Ovary (tissue), 7 donors: ENCODE measurements at regions not wholly inside any gene's neighbourhood (a gene's known extent, or its start where the extent isn't known, plus 50 kb on each side); places are given as distances from the start of the nearest gene placed in this dataset.

Source experiments
- DNase-seq, 5 donors: peaks; one replicate each; pipeline ENCODE4 v3.0.0-alpha.2; 2019 to 2020
- H3K27ac ChIP-seq, 2 donors: fragments of 200-600 bp; one replicate each; pipeline versions ENCODE4 v1.5.1 to v1.8.0; 2019 to 2022
- H3K27me3 ChIP-seq: fragments of 200-600 bp; one replicate; pipeline ENCODE4 v1.8.0; 2022
- H3K36me3 ChIP-seq: fragments of 200-600 bp; sonication (generic); one replicate; pipeline ENCODE4 v1.5.1; 2019
- H3K4me1 ChIP-seq: one replicate; pipeline ENCODE4 v1.8.1; 2013; ENCODE audit warnings: mild to moderate bottlenecking, moderate library complexity; ENCODE audit not compliant: insufficient read depth
- H3K4me3 ChIP-seq: fragments of 200-600 bp; sonication (generic); one replicate; pipeline ENCODE4 v1.5.1; 2017
- H3K9me3 ChIP-seq, 2 donors: fragments of 200-600 bp in 1 of 2; sonication (generic) in 1 of 2; one replicate each; pipeline versions ENCODE4 v1.5.1 to v1.8.1; 2013 to 2019; ENCODE audit warnings: mild to moderate bottlenecking in 1 of 2, moderate library complexity in 1 of 2
- CTCF ChIP-seq, 3 donors: fragments of 450-650 bp in 2 of 3; fragments of 200-600 bp in 1 of 3; IDR thresholded peaks; one replicate each; pipeline versions ENCODE4 v1.5.1 to v1.8.0; 2016 to 2022; ENCODE audit warnings: antibody characterized with exemption in 3 of 3, mild to moderate bottlenecking in 1 of 3
- EP300 ChIP-seq: sonication (generic); formaldehyde crosslinking; IDR thresholded peaks from one replicate; pipeline ENCODE4 v1.6.1; 2017; ENCODE audit warnings: antibody characterized with exemption
- POLR2A ChIP-seq: fragments of 450-650 bp; IDR thresholded peaks from one replicate; pipeline ENCODE4 v1.6.1; 2017; ENCODE audit warnings: antibody characterized with exemption, mild to moderate bottlenecking, moderate library complexity
- WGBS, 3 donors: extraction: QIAGEN DNeasy Blood & Tissue Kit in 1 of 3; methylation state at CpG; one replicate each; pipeline versions ENCODE4 v1.1.5 to v1.1.7; 2013 to 2017; 5-methylcytosine and 5-hydroxymethylcytosine counted together
- intact Hi-C, 4 donors: fragments of 100-400 bp; cut with DNase I; formaldehyde crosslinking; loops; one replicate each; pipeline versions ENCODE4 v1.11.0 to v1.15.1; 2022 to 2023
- donor health status: DM: no; HTN: no; CAD: no; lungs with moderate emphysema.
- donor health status: DM: no; HTN: no; CAD: no.
- donor health status: Bipolar disorder and iron deficiency.
- donor health status: DM: no; HTN: no; CAD: no.
- donor health status: DM: yes; HTN: yes; CAD: no.

- intact Hi-C loops = no loop called here
- Histone ChIP-seq H3K4me1 (no peaks in the 10 kb centered on the region), H3K27me3 (no peaks in the 10 kb centered on the region), H3K4me3 (no peak overlapping the region), H3K9me3 (no peaks in the 10 kb centered on the region), H3K36me3 (no peaks in the 10 kb centered on the region), H3K27ac (no peak overlapping the region)
- 55 to 60% (median 59%) methylated on average over 4 of the region's 4 CpGs for WGBS, 3 donors
- TF ChIP-seq CTCF (IDR thresholded peaks at IDR 0.05) = no peak
- TF ChIP-seq EP300 = no peak
- DNase-seq = no peak
These were observed 188.3 kb downstream of the MIB1 start for GRCh38 chr18:21928925-21929324.

GRCh38 chr18:21930177-21930576 is 189.6 kb downstream of the MIB1 start:
- H3K36me3 ChIP-seq = no peaks in the 10 kb centered on the region
- no peaks in the 10 kb centered on the region for H3K9me3 ChIP-seq
- no peaks in the 10 kb centered on the region for H3K27me3 ChIP-seq
- WGBS, 3 donors = 59 to 66% (median 64%) methylated on average over 6 of the region's 6 CpGs
- no peak for DNase-seq
- TF ChIP-seq EP300 (no peak), CTCF (IDR thresholded peaks at IDR 0.05) (no peak), POLR2A (no peak)
- H3K4me3 ChIP-seq = no peak overlapping the region
- H3K4me1 ChIP-seq = no peaks in the 10 kb centered on the region
- H3K27ac ChIP-seq = no peak overlapping the region
- intact Hi-C loops = no loop called here

GRCh38 chr18:21933931-21934765 is 193.6 kb downstream of the MIB1 start:
- DNase-seq = no peak
- Histone ChIP-seq H3K36me3 (no peaks in the 10 kb centered on the region), H3K27me3 (no peaks in the 10 kb centered on the region), H3K4me3 (no peak overlapping the region), H3K9me3 (no peaks in the 10 kb centered on the region), H3K4me1 (no peaks in the 10 kb centered on the region), H3K27ac (no peak overlapping the region)
- WGBS, 3 donors = 83 to 86% (median 85%) methylated on average over 10 of the region's 10 CpGs
- intact Hi-C loops = no loop called here
- TF ChIP-seq CTCF (IDR thresholded peaks at IDR 0.05) = no peak
- TF ChIP-seq EP300 = no peak
- no peak for TF ChIP-seq POLR2A

- no peak overlapping the region for H3K4me3 ChIP-seq
- DNase-seq = no peak
- intact Hi-C loops = no loop called here
- TF ChIP-seq EP300 (no peak), CTCF (IDR thresholded peaks at IDR 0.05) (no peak), POLR2A (no peak)
- no peak overlapping the region for H3K27ac ChIP-seq
- no peaks in the 10 kb centered on the region for H3K4me1 ChIP-seq
- no peaks in the 10 kb centered on the region for H3K27me3 ChIP-seq
- WGBS, 3 donors = 75 to 87% (median 86%) methylated on average over 4 of the region's 4 CpGs
- no peaks in the 10 kb centered on the region for H3K36me3 ChIP-seq
- H3K9me3 ChIP-seq = no peaks in the 10 kb centered on the region
These were observed 194.1 kb downstream of the MIB1 start for GRCh38 chr18:21934766-21935015.
